Fibroblast of lung (primary cell): ENCODE measurements at regions not wholly inside any gene's neighbourhood (a gene's known extent, or its start where the extent isn't known, plus 50 kb on each side); places are given as distances from the start of the nearest gene placed in this dataset.
"Not testable (repeated sequence)": the region's sequence is repeated elsewhere in the genome, so short reads cannot be mapped to it uniquely, and the experiment has no call there.

Experiments
- DNase-seq, 2 donors: peaks; one replicate each; pipeline versions ENCODE4 v3.0.0 to v3.0.0-alpha.2; 2010; ENCODE audit warnings: low read depth in 2 of 2
- H2AFZ ChIP-seq: 2 replicates; pipeline ENCODE4 v1.5.1; 2012; ENCODE audit warnings: low read length, control low read depth, inconsistent platforms
- H3K27ac ChIP-seq: 2 replicates; pipeline ENCODE4 v1.5.1; 2011; ENCODE audit warnings: low read length, control low read depth; ENCODE audit not compliant: insufficient read depth
- H3K27me3 ChIP-seq: 2 replicates; pipeline ENCODE4 v1.5.1; 2011; ENCODE audit warnings: mild to moderate bottlenecking, low read length; ENCODE audit not compliant: control insufficient read depth, insufficient read depth
- H3K36me3 ChIP-seq: 2 replicates; pipeline ENCODE4 v1.5.1; 2011; ENCODE audit warnings: low read length; ENCODE audit not compliant: control insufficient read depth, insufficient read depth
- H3K4me1 ChIP-seq: 2 replicates; pipeline ENCODE4 v1.5.1; 2011; ENCODE audit warnings: low read length; ENCODE audit not compliant: control insufficient read depth, insufficient read depth; ENCODE audit errors: extremely low read depth
- H3K4me2 ChIP-seq: 2 replicates; pipeline ENCODE4 v1.5.1; 2011; ENCODE audit warnings: low read length, control low read depth; ENCODE audit not compliant: insufficient read depth; ENCODE audit errors: extremely low read depth
- H3K4me3 ChIP-seq, 4 experiments: fragments of 200-600 bp in 1 of 4; sonication (generic) in 1 of 4; replicated peaks in 1 of 4; 2 replicates each; pipeline ENCODE4 v1.5.1; 2011 to 2016; ENCODE audit warnings: low read length in 4 of 4, low read depth in 3 of 4, mild to moderate bottlenecking in 3 of 4, control low read depth in 2 of 4, inconsistent platforms in 1 of 4, mixed read lengths in 1 of 4; ENCODE audit not compliant: insufficient read depth in 1 of 4; ENCODE audit errors: control extremely low read depth in 1 of 4
- H3K79me2 ChIP-seq: 2 replicates; pipeline ENCODE4 v1.5.1; 2012; ENCODE audit warnings: mild to moderate bottlenecking, low read length, inconsistent platforms; ENCODE audit not compliant: control insufficient read depth, insufficient read depth
- H3K9ac ChIP-seq: 2 replicates; pipeline ENCODE4 v1.5.1; 2011; ENCODE audit warnings: mild to moderate bottlenecking, low read length, control low read depth; ENCODE audit not compliant: insufficient read depth
- H3K9me3 ChIP-seq: 2 replicates; pipeline ENCODE4 v1.5.1; 2012; ENCODE audit warnings: low read depth, low read length; ENCODE audit not compliant: control insufficient read depth, insufficient read depth
- H4K20me1 ChIP-seq: 2 replicates; pipeline ENCODE4 v1.5.1; 2011; ENCODE audit warnings: low read length; ENCODE audit not compliant: control insufficient read depth, insufficient read depth; ENCODE audit errors: extremely low read depth
- EZH2 ChIP-seq: IDR thresholded peaks from 2 replicates; pipeline ENCODE4 v1.5.1; 2012; ENCODE audit warnings: low read length, control low read depth, mild to moderate bottlenecking; ENCODE audit errors: missing control alignments
- TF ChIP-seq, protein P1 (sequence below), 2 donors: IDR thresholded peaks in 1 of 2; conservative IDR thresholded peaks in 1 of 2; 1 replicate in 1 of 2; 2 replicates in 1 of 2; pipeline ENCODE4 v1.5.1; 2011 to 2012; ENCODE audit warnings: low read length in 2 of 2, control low read depth in 1 of 2, inconsistent platforms in 1 of 2, low read depth in 1 of 2, mild to moderate bottlenecking in 1 of 2

DNA sequence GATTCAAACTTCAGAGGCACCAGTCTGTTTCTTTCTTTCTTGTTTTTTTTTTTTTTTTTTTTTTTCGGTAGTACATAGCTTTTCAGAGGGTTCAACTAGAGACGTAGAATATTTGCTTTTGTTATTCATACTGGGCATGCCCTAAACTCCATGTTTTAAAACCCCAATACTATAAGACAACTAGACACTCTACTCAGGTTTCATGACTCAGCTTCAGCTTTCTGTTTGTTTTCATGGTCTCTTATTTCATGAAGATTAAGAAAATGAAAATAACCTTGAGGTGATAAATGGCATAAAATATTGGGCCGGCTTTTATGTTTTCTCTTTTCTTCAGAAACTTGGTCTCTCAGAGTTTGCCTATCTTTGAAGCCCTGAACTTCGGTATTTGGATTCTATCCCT is 2126.3 kb upstream of the ACO1 start:
- H3K4me2 ChIP-seq = no peak overlapping the region
- H3K4me3 ChIP-seq = no peak overlapping the region
- no peak for DNase-seq
- no peak overlapping the region for H3K9ac ChIP-seq
- no peaks in the 10 kb centered on the region for H3K27me3 ChIP-seq
- no peaks in the 10 kb centered on the region for H3K79me2 ChIP-seq
- no peak overlapping the region for H2AFZ ChIP-seq
- H3K36me3 ChIP-seq = no peaks in the 10 kb centered on the region
- TF ChIP-seq EZH2 = no peak
- TF ChIP-seq, protein P1, sequence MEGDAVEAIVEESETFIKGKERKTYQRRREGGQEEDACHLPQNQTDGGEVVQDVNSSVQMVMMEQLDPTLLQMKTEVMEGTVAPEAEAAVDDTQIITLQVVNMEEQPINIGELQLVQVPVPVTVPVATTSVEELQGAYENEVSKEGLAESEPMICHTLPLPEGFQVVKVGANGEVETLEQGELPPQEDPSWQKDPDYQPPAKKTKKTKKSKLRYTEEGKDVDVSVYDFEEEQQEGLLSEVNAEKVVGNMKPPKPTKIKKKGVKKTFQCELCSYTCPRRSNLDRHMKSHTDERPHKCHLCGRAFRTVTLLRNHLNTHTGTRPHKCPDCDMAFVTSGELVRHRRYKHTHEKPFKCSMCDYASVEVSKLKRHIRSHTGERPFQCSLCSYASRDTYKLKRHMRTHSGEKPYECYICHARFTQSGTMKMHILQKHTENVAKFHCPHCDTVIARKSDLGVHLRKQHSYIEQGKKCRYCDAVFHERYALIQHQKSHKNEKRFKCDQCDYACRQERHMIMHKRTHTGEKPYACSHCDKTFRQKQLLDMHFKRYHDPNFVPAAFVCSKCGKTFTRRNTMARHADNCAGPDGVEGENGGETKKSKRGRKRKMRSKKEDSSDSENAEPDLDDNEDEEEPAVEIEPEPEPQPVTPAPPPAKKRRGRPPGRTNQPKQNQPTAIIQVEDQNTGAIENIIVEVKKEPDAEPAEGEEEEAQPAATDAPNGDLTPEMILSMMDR (conservative IDR thresholded peaks at IDR 0.05 in 1 of 2, IDR thresholded peaks at IDR 0.05 in 1 of 2; ENCODE audit: low read depth in 1 of 2, low read length in 2 of 2) = no peak
- no peaks in the 10 kb centered on the region for H4K20me1 ChIP-seq
- H3K27ac ChIP-seq = no peak overlapping the region
- H3K4me1 ChIP-seq = no peaks in the 10 kb centered on the region
- H3K9me3 ChIP-seq = no peaks in the 10 kb centered on the region

DNA sequence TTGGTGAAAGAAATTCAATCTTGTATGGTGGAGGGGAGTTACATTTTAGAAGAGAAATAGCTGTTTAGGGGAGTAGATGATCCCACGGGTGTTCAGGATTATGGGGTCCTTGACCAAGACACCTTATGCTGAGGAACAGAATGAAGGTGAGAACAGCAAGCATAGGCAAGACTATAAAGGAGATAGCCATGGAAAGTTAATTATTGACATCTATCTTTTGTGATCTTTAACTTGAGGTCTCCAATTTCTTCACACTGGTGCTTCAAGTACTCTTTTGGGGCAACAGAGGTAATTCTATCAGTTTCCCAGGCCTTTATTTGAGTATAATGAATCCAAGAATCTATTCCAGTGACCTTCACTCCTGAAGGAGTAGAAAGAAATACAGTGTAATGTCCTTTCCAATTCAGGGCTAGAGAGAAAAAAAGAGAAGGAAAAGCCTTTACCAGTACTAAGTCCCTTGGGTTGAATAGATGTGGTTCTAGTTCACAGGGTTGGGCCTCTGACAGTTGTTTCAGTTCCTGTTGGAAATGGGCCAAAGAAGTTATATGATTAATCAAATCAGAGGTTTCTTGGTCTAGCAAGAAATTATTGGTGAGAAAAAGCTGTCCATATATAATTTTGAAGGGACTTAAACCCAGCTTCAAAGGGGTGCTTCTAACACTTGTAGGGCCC is 2104.1 kb upstream of the ACO1 start:
- Histone ChIP-seq H3K36me3 (no peaks in the 10 kb centered on the region), H3K4me1 (no peaks in the 10 kb centered on the region), H3K4me2 (no peak overlapping the region), H4K20me1 (no peaks in the 10 kb centered on the region), H3K79me2 (no peaks in the 10 kb centered on the region), H3K4me3 (no peak overlapping the region), H3K9me3 (no peaks in the 10 kb centered on the region), H3K9ac (no peak overlapping the region), H2AFZ (no peak overlapping the region), H3K27me3 (no peaks in the 10 kb centered on the region), H3K27ac (no peak overlapping the region)
- no peak for DNase-seq
- no peak for TF ChIP-seq EZH2
- TF ChIP-seq, protein P1 (conservative IDR thresholded peaks at IDR 0.05 in 1 of 2, IDR thresholded peaks at IDR 0.05 in 1 of 2; ENCODE audit: low read depth in 1 of 2, low read length in 2 of 2) = no peak

DNA sequence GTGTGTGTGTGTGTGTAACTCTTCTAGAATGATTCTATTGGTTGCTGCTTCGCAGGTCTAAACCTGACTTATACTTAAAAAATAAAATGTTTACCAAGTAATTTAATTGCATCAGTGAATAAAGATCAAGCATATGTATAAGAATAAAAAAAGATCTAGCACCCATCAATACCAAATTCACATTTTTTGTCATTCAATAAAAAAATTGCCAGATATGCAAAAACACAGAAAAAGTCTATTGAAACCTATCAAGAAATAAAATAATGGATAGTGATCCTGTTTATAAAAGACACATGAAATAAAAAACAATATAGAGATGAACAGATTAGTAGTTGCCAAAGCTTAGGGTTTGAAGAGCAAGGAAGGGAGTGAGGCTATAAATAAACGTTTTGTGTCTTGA is 2095.0 kb upstream of the ACO1 start:
- Histone ChIP-seq H3K4me2 (no peak overlapping the region), H3K9me3 (no peaks in the 10 kb centered on the region), H4K20me1 (no peaks in the 10 kb centered on the region), H3K4me3 (no peak overlapping the region), H3K4me1 (no peaks in the 10 kb centered on the region), H3K79me2 (no peaks in the 10 kb centered on the region), H3K27ac (no peak overlapping the region), H3K9ac (no peak overlapping the region), H3K27me3 (no peaks in the 10 kb centered on the region), H3K36me3 (no peaks in the 10 kb centered on the region), H2AFZ (no peak overlapping the region)
- no peak for DNase-seq
- TF ChIP-seq, protein P1 (conservative IDR thresholded peaks at IDR 0.05 in 1 of 2, IDR thresholded peaks at IDR 0.05 in 1 of 2; ENCODE audit: low read depth in 1 of 2, low read length in 2 of 2) = no peak
- TF ChIP-seq EZH2 = no peak

DNA sequence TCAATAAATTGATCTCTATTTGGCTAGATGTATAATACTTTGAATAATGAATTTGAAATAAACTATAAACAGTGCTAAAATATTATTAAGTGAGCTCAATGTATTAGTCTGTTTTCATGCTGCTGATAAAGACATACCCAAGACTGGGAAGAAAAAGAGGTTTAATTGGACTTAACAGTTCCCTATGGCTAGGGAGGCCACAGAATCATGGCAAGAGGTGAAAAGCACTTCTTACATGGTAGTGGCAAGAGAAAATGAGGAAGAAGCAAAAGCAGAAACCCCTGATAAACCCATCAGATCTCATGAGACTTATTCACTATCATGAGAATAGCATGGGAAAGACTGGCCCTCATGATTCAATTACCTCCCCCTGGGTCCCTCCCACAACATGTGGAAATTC is 2092.4 kb upstream of the ACO1 start:
- H3K36me3 ChIP-seq, H3K9me3 ChIP-seq, H4K20me1 ChIP-seq, H3K4me3 ChIP-seq, DNase-seq, H3K27me3 ChIP-seq, H3K4me1 ChIP-seq, H3K27ac ChIP-seq, H3K9ac ChIP-seq, H2AFZ ChIP-seq, H3K4me2 ChIP-seq, H3K79me2 ChIP-seq: not testable (repeated sequence)
